ENCODE measurements at regions not wholly inside any gene's neighbourhood (a gene's known extent, or its start where the extent isn't known, plus 50 kb on each side); places are given as distances from the start of the nearest gene placed in this dataset.
A peak's percentile ranks its signal among the peaks of the same experiment; 100 is the strongest.

GRCh38 chr4:182017038-182017437 is 226.2 kb upstream of the TENM3 start:
- Histone ChIP-seq H3K27ac (ENCODE audit: low read depth, low read length) (no peak overlapping the region), H3K79me2 (ENCODE audit: insufficient read depth, low read length) (no peaks in the 10 kb centered on the region), H4K20me1 (ENCODE audit: insufficient read depth, low read length) (no peaks in the 10 kb centered on the region), H3K4me3 (ENCODE audit: insufficient read depth, low read depth, low read length) (no peak overlapping the region), H2AFZ (ENCODE audit: low read depth, low read length) (no peak overlapping the region), H3K27me3 (ENCODE audit: insufficient read depth, low read length) (no peaks in the 10 kb centered on the region), H3K4me1 (ENCODE audit: insufficient read depth, low read length) (no peaks in the 10 kb centered on the region), H3K36me3 (ENCODE audit: insufficient read depth, low read length) (no peaks in the 10 kb centered on the region), H3K9me3 (ENCODE audit: insufficient read depth, low read depth, low read length) (no peaks in the 10 kb centered on the region), H3K9ac (ENCODE audit: low read length) (no peak overlapping the region), H3K4me2 (ENCODE audit: low read length) (no peak overlapping the region)
- H3K27me3 Mint-ChIP-seq (ENCODE audit: low read depth, unreplicated experiment) = no peaks in the 10 kb centered on the region
- no peak overlapping the region for H3K4me3 Mint-ChIP-seq (ENCODE audit: unreplicated experiment)
- FAIRE-seq = peak; percentile 43
- no peak for DNase-seq (ENCODE audit: low read depth)
- peaks cover 3% of the 10 kb centered on the region for H3K36me3 Mint-ChIP-seq (ENCODE audit: low read depth, unreplicated experiment)
- H3K4me1 Mint-ChIP-seq (ENCODE audit: low read depth, unreplicated experiment) = peaks cover 20% of the 10 kb centered on the region
- no peaks in the 10 kb centered on the region for H3K9me3 Mint-ChIP-seq (ENCODE audit: unreplicated experiment)
- H3K27ac Mint-ChIP-seq (ENCODE audit: unreplicated experiment) = peak overlapping the region; percentile 83
- TF ChIP-seq EZH2 (IDR thresholded peaks at IDR 0.05; ENCODE audit: insufficient read depth, low read length) (no peak), CTCF (IDR thresholded peaks at IDR 0.05; ENCODE audit: insufficient read depth, low read depth, low read length) (no peak)

DNA sequence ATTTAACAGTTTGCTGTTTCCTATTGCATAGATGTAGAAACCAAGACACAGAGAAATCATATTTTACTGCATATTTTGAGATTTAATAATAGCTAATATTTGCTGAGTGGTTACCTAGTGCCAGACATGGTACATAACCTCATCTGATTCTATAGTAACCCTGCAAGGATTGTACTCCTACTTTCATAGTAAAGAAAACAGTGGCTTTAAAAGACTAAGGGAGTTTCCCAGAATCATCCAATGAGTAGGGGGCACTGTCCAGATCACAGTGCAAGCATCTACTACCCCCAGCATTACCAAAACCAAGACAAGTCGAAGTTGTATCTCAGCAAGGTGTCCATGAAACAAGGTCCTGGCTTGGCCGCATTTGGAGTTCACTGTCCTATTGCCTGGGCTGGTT is 224.5 kb upstream of the TENM3 start:
- Histone ChIP-seq H3K4me1 (ENCODE audit: insufficient read depth, low read length) (no peaks in the 10 kb centered on the region), H3K9ac (ENCODE audit: low read length) (no peak overlapping the region), H3K4me3 (ENCODE audit: insufficient read depth, low read depth, low read length) (no peak overlapping the region), H3K36me3 (ENCODE audit: insufficient read depth, low read length) (no peaks in the 10 kb centered on the region), H3K79me2 (ENCODE audit: insufficient read depth, low read length) (no peaks in the 10 kb centered on the region), H3K27ac (ENCODE audit: low read depth, low read length) (no peak overlapping the region), H3K4me2 (ENCODE audit: low read length) (no peak overlapping the region), H4K20me1 (ENCODE audit: insufficient read depth, low read length) (no peaks in the 10 kb centered on the region), H3K9me3 (ENCODE audit: insufficient read depth, low read depth, low read length) (no peaks in the 10 kb centered on the region), H3K27me3 (ENCODE audit: insufficient read depth, low read length) (no peaks in the 10 kb centered on the region), H2AFZ (ENCODE audit: low read depth, low read length) (no peak overlapping the region)
- Mint-ChIP-seq H3K36me3 (ENCODE audit: low read depth, unreplicated experiment) (peaks cover 3% of the 10 kb centered on the region), H3K27me3 (ENCODE audit: low read depth, unreplicated experiment) (no peaks in the 10 kb centered on the region), H3K4me1 (ENCODE audit: low read depth, unreplicated experiment) (peaks cover 20% of the 10 kb centered on the region), H3K27ac (ENCODE audit: unreplicated experiment) (no peak overlapping the region), H3K9me3 (ENCODE audit: unreplicated experiment) (no peaks in the 10 kb centered on the region), H3K4me3 (ENCODE audit: unreplicated experiment) (no peak overlapping the region)
- TF ChIP-seq EZH2 (IDR thresholded peaks at IDR 0.05; ENCODE audit: insufficient read depth, low read length) (no peak), CTCF (IDR thresholded peaks at IDR 0.05; ENCODE audit: insufficient read depth, low read depth, low read length) (no peak)
- DNase-seq (ENCODE audit: low read depth) (no peak), FAIRE-seq (no peak)

GRCh38 chr4:182019148-182019652 is 224.0 kb upstream of the TENM3 start:
- no peaks in the 10 kb centered on the region for H4K20me1 ChIP-seq (ENCODE audit: insufficient read depth, low read length)
- no peak overlapping the region for H3K9ac ChIP-seq (ENCODE audit: low read length)
- no peak overlapping the region for H3K4me3 ChIP-seq (ENCODE audit: insufficient read depth, low read depth, low read length)
- no peak for FAIRE-seq
- no peaks in the 10 kb centered on the region for H3K36me3 ChIP-seq (ENCODE audit: insufficient read depth, low read length)
- no peak overlapping the region for H3K4me3 Mint-ChIP-seq (ENCODE audit: unreplicated experiment)
- H2AFZ ChIP-seq (ENCODE audit: low read depth, low read length) = no peak overlapping the region
- no peak for DNase-seq (ENCODE audit: low read depth)
- peaks cover 20% of the 10 kb centered on the region for H3K4me1 Mint-ChIP-seq (ENCODE audit: low read depth, unreplicated experiment)
- no peaks in the 10 kb centered on the region for H3K27me3 ChIP-seq (ENCODE audit: insufficient read depth, low read length)
- H3K27ac Mint-ChIP-seq (ENCODE audit: unreplicated experiment) = no peak overlapping the region
- TF ChIP-seq EZH2 (IDR thresholded peaks at IDR 0.05; ENCODE audit: insufficient read depth, low read length) (no peak), CTCF (IDR thresholded peaks at IDR 0.05; ENCODE audit: insufficient read depth, low read depth, low read length) (no peak)
- H3K9me3 ChIP-seq (ENCODE audit: insufficient read depth, low read depth, low read length) = no peaks in the 10 kb centered on the region
- no peaks in the 10 kb centered on the region for H3K9me3 Mint-ChIP-seq (ENCODE audit: unreplicated experiment)
- no peaks in the 10 kb centered on the region for H3K4me1 ChIP-seq (ENCODE audit: insufficient read depth, low read length)
- no peaks in the 10 kb centered on the region for H3K79me2 ChIP-seq (ENCODE audit: insufficient read depth, low read length)
- H3K36me3 Mint-ChIP-seq (ENCODE audit: low read depth, unreplicated experiment) = peaks cover 3% of the 10 kb centered on the region
- no peaks in the 10 kb centered on the region for H3K27me3 Mint-ChIP-seq (ENCODE audit: low read depth, unreplicated experiment)
- no peak overlapping the region for H3K4me2 ChIP-seq (ENCODE audit: low read length)
- H3K27ac ChIP-seq (ENCODE audit: low read depth, low read length) = no peak overlapping the region
